CD4-positive, alpha-beta T cell treated with Interleukin-4 for 1 hour (primary cell): ENCODE measurements at regions not wholly inside any gene's neighbourhood (a gene's known extent, or its start where the extent isn't known, plus 50 kb on each side); places are given as distances from the start of the nearest gene placed in this dataset.

Experiments used
- DNase-seq, 2 donors: peaks; one replicate each; pipeline ENCODE4 v3.0.0-alpha.2; 2020 to 2022

GRCh38 chr7:17699696-17700095, 240.6 kb downstream of the SNX13 start:
- DNase-seq, result no peak

GRCh38 chr7:17700138-17700537, 240.2 kb downstream of the SNX13 start:
- DNase-seq, result no peak

GRCh38 chr7:17706275-17706674, 234.0 kb downstream of the SNX13 start:
- DNase-seq, result no peak

GRCh38 chr7:17706734-17707133, 233.6 kb downstream of the SNX13 start:
- DNase-seq, result peak; percentile 25 to 50

GRCh38 chr7:17709127-17709526, 231.2 kb downstream of the SNX13 start:
- no peak for DNase-seq

GRCh38 chr7:17709599-17709998, 230.7 kb downstream of the SNX13 start:
- DNase-seq, result no peak

- no peak for DNase-seq
Observed at GRCh38 chr7:17710312-17710711, 230.0 kb downstream of the SNX13 start.

GRCh38 chr7:17713584-17713983, 226.7 kb downstream of the SNX13 start:
- DNase-seq, result no peak

GRCh38 chr7:17716816-17717215, 223.5 kb downstream of the SNX13 start:
- DNase-seq, result no peak

- no peak for DNase-seq
Observed at GRCh38 chr7:17719998-17720397, 220.3 kb downstream of the SNX13 start.

GRCh38 chr7:17721736-17722285, 218.5 kb downstream of the SNX13 start:
- DNase-seq, result no peak

GRCh38 chr7:17722798-17723197, 217.5 kb downstream of the SNX13 start:
- DNase-seq, result no peak

- DNase-seq, result no peak
Observed at GRCh38 chr7:17725821-17726220, 214.5 kb downstream of the SNX13 start.

- DNase-seq, result no peak
Observed at GRCh38 chr7:17732083-17732482, 208.2 kb downstream of the SNX13 start.
